Suprapubic skin (tissue), 4 donors: ENCODE measurements at regions not wholly inside any gene's neighbourhood (a gene's known extent, or its start where the extent isn't known, plus 50 kb on each side); places are given as distances from the start of the nearest gene placed in this dataset.

Source experiments
- EP300 ChIP-seq: sonication (generic); formaldehyde crosslinking; IDR thresholded peaks from one replicate; pipeline ENCODE4 v1.6.1; 2017; ENCODE audit warnings: antibody characterized with exemption
- POLR2A ChIP-seq, 2 donors: fragments of 450-650 bp; IDR thresholded peaks; one replicate each; pipeline ENCODE4 v1.6.1; 2017; ENCODE audit warnings: antibody characterized with exemption in 2 of 2, mild to moderate bottlenecking in 2 of 2, moderate library complexity in 2 of 2
- POLR2AphosphoS5 ChIP-seq, 3 donors: sonication (generic); formaldehyde crosslinking; IDR thresholded peaks; one replicate each; pipeline ENCODE4 v1.6.1; 2017; ENCODE audit warnings: antibody characterized with exemption in 3 of 3
- TF ChIP-seq, protein P1 (sequence below), 2 donors: fragments of 200-600 bp in 1 of 2; fragments of 450-650 bp in 1 of 2; sonication (generic) in 1 of 2; IDR thresholded peaks; one replicate each; pipeline ENCODE4 v1.5.1; 2016 to 2019; ENCODE audit warnings: antibody characterized with exemption in 2 of 2, mild to moderate bottlenecking in 1 of 2, moderate library complexity in 1 of 2

DNA sequence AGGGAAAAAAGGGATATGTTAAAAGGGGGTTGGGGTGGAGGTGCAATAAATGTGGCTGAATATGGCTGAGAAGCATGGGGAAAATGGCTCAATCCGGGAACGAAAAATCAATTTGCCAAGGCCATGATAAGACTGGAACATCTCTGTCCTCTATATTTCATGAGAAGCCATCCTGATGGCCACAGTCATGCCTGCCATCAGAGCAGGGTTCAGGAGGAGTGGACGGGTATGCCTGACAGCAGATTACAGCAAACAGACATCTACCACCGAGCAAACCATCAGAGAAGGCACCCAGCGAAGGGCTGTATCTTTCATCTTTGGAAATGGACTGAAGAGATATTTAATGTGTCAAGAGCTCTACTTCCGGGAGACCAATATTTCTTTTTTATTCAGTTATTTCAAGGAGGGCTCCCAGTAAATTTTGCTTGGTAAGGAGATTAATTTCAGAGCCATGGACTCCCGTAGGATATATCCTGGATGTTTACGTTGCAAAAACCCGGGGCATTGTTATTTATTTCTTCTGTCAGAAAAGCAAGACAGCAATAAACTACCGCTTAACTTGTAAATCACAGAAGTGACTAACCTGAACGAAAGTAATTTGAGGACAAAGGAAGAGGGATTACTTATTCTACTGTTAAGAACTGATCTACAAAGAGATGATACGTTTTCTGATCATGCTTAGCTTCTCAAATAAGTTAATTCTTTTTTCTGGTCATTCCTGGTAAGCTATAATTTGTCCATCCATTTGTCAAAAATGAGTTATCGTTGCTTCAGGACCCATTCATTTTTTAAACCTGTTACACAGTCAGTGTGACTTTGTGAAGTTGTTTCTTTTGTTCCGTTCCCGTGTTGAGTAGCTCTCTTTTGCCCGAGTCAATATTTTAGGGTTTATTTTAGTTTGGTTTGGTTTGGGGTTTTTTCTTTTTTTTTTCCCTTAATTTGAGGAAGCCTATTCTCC, 80.6 kb upstream of the CHD2 start:
- TF ChIP-seq POLR2A (IDR thresholded peaks at IDR 0.05) (no peak), POLR2AphosphoS5 (IDR thresholded peaks at IDR 0.05) (no peak), EP300 (no peak)
- TF ChIP-seq, protein P1, sequence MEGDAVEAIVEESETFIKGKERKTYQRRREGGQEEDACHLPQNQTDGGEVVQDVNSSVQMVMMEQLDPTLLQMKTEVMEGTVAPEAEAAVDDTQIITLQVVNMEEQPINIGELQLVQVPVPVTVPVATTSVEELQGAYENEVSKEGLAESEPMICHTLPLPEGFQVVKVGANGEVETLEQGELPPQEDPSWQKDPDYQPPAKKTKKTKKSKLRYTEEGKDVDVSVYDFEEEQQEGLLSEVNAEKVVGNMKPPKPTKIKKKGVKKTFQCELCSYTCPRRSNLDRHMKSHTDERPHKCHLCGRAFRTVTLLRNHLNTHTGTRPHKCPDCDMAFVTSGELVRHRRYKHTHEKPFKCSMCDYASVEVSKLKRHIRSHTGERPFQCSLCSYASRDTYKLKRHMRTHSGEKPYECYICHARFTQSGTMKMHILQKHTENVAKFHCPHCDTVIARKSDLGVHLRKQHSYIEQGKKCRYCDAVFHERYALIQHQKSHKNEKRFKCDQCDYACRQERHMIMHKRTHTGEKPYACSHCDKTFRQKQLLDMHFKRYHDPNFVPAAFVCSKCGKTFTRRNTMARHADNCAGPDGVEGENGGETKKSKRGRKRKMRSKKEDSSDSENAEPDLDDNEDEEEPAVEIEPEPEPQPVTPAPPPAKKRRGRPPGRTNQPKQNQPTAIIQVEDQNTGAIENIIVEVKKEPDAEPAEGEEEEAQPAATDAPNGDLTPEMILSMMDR (IDR thresholded peaks at IDR 0.05): no peak
